ENCODE measurements at regions not wholly inside any gene's neighbourhood (a gene's known extent, or its start where the extent isn't known, plus 50 kb on each side); places are given as distances from the start of the nearest gene placed in this dataset.

GRCh38 chr2:40814616-40815015, 362.7 kb upstream of the SLC8A1 start:
- H2AFZ ChIP-seq (ENCODE audit: low read length), result no peak overlapping the region
- intact Hi-C loops (cut with micrococcal nuclease; ENCODE audit: unreplicated experiment), result no loop called here

GRCh38 chr2:40820319-40820718, 368.4 kb upstream of the SLC8A1 start:
- H3K4me2 ChIP-seq (ENCODE audit: low read length), result no peak overlapping the region
- H2AFZ ChIP-seq (ENCODE audit: low read length), result no peak overlapping the region
- no peak for DNase-seq (ENCODE audit: low spot score)
- H4K20me1 ChIP-seq (ENCODE audit: insufficient read depth, low read length), result no peaks in the 10 kb centered on the region
- no peak overlapping the region for H3K4me3 ChIP-seq (ENCODE audit: low read depth, low read length, poor library complexity, severe bottlenecking)
- no peaks in the 10 kb centered on the region for H3K4me1 ChIP-seq (ENCODE audit: insufficient read depth, low read length, poor library complexity, severe bottlenecking)
- TF ChIP-seq, protein P1, sequence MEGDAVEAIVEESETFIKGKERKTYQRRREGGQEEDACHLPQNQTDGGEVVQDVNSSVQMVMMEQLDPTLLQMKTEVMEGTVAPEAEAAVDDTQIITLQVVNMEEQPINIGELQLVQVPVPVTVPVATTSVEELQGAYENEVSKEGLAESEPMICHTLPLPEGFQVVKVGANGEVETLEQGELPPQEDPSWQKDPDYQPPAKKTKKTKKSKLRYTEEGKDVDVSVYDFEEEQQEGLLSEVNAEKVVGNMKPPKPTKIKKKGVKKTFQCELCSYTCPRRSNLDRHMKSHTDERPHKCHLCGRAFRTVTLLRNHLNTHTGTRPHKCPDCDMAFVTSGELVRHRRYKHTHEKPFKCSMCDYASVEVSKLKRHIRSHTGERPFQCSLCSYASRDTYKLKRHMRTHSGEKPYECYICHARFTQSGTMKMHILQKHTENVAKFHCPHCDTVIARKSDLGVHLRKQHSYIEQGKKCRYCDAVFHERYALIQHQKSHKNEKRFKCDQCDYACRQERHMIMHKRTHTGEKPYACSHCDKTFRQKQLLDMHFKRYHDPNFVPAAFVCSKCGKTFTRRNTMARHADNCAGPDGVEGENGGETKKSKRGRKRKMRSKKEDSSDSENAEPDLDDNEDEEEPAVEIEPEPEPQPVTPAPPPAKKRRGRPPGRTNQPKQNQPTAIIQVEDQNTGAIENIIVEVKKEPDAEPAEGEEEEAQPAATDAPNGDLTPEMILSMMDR (conservative IDR thresholded peaks at IDR 0.05; ENCODE audit: low read length), result no peak
- no peak for TF ChIP-seq EZH2phosphoT487 (IDR thresholded peaks at IDR 0.05; ENCODE audit: borderline replicate concordance, low read depth, low read length)
- H3K9me3 ChIP-seq (ENCODE audit: low read length), result no peaks in the 10 kb centered on the region
- H3K27ac ChIP-seq (ENCODE audit: low read depth, low read length, poor library complexity, severe bottlenecking), result no peak overlapping the region
- no peaks in the 10 kb centered on the region for H3K9me2 ChIP-seq (ENCODE audit: insufficient read depth, low read length)
- no peaks in the 10 kb centered on the region for H3K79me2 ChIP-seq (ENCODE audit: insufficient read depth, low read depth, low read length)
- no TSS peak for BruUV-seq (replicated peaks)
- intact Hi-C loops (cut with micrococcal nuclease; ENCODE audit: unreplicated experiment), result no loop called here
- H3K36me3 ChIP-seq (ENCODE audit: insufficient read depth, low read length), result no peaks in the 10 kb centered on the region
- ChIA-PET POLR2A (no interaction called here), CTCF (ENCODE audit: unreplicated experiment) (no interaction called here)

More at GRCh38 chr2:40814616-40815015, 362.7 kb upstream of the SLC8A1 start:
- no peaks in the 10 kb centered on the region for H3K79me2 ChIP-seq (ENCODE audit: insufficient read depth, low read depth, low read length)
- TF ChIP-seq, protein P1 (conservative IDR thresholded peaks at IDR 0.05; ENCODE audit: low read length), result no peak
- no peak for TF ChIP-seq EZH2phosphoT487 (IDR thresholded peaks at IDR 0.05; ENCODE audit: borderline replicate concordance, low read depth, low read length)
- no TSS peak for BruUV-seq (replicated peaks)
- no peaks in the 10 kb centered on the region for H3K9me3 ChIP-seq (ENCODE audit: low read length)
- DNase-seq (ENCODE audit: low spot score), result no peak
- H3K4me1 ChIP-seq (ENCODE audit: insufficient read depth, low read length, poor library complexity, severe bottlenecking), result no peaks in the 10 kb centered on the region
- CTCF ChIA-PET (ENCODE audit: unreplicated experiment), result no interaction called here
- no peaks in the 10 kb centered on the region for H3K36me3 ChIP-seq (ENCODE audit: insufficient read depth, low read length)
- H3K27ac ChIP-seq (ENCODE audit: low read depth, low read length, poor library complexity, severe bottlenecking), result no peak overlapping the region
- no peaks in the 10 kb centered on the region for H4K20me1 ChIP-seq (ENCODE audit: insufficient read depth, low read length)
- POLR2A ChIA-PET, result interaction anchor here (1.5 to 1.7 kb wide), 2 partner anchors 9 to 12 kb away, joined by 4 to 6 read pairs; no protein-coding TSS in a partner anchor
- no peak overlapping the region for H3K4me2 ChIP-seq (ENCODE audit: low read length)
- no peaks in the 10 kb centered on the region for H3K9me2 ChIP-seq (ENCODE audit: insufficient read depth, low read length)
- no peak overlapping the region for H3K4me3 ChIP-seq (ENCODE audit: low read depth, low read length, poor library complexity, severe bottlenecking)

DNA sequence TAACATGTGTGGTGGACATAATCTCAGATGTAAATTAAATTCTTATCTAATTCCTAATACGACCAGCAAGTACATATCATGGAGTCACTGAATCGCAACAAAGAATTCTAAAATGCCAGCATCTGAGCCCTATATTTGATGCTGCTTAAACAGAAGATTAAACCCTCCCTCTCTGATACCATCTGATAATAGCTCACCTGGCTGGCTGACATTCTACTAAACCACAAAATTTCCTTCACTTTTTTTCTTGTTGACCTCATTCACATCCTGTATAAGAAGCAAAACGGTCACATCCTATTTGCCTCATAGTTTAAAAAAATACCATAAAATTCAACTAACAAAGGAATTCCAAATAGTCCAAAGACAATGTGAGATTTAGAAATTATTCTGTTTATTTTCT, 371.6 kb upstream of the SLC8A1 start:
- no peaks in the 10 kb centered on the region for H3K9me2 ChIP-seq (ENCODE audit: insufficient read depth, low read length)
- no peak for TF ChIP-seq EZH2phosphoT487 (IDR thresholded peaks at IDR 0.05; ENCODE audit: borderline replicate concordance, low read depth, low read length)
- TF ChIP-seq, protein P1 (conservative IDR thresholded peaks at IDR 0.05; ENCODE audit: low read length), result no peak
- intact Hi-C loops (cut with micrococcal nuclease; ENCODE audit: unreplicated experiment), result no loop called here
- H3K4me3 ChIP-seq (ENCODE audit: low read depth, low read length, poor library complexity, severe bottlenecking), result no peak overlapping the region
- no peak overlapping the region for H3K27ac ChIP-seq (ENCODE audit: low read depth, low read length, poor library complexity, severe bottlenecking)
- no TSS peak for BruUV-seq (replicated peaks)
- H3K79me2 ChIP-seq (ENCODE audit: insufficient read depth, low read depth, low read length), result no peaks in the 10 kb centered on the region
- ChIA-PET CTCF (ENCODE audit: unreplicated experiment) (no interaction called here), POLR2A (interaction anchor here (1.5 kb wide), 1 partner anchor 9 kb away, joined by 4 read pairs; no protein-coding TSS in a partner anchor)
- no peaks in the 10 kb centered on the region for H4K20me1 ChIP-seq (ENCODE audit: insufficient read depth, low read length)
- H3K9me3 ChIP-seq (ENCODE audit: low read length), result no peaks in the 10 kb centered on the region
- no peak overlapping the region for H3K4me2 ChIP-seq (ENCODE audit: low read length)
- DNase-seq (ENCODE audit: low spot score), result no peak
- H3K4me1 ChIP-seq (ENCODE audit: insufficient read depth, low read length, poor library complexity, severe bottlenecking), result no peaks in the 10 kb centered on the region
- no peak overlapping the region for H2AFZ ChIP-seq (ENCODE audit: low read length)
- no peaks in the 10 kb centered on the region for H3K36me3 ChIP-seq (ENCODE audit: insufficient read depth, low read length)
